GM12873 (cell line): ENCODE measurements at regions not wholly inside any gene's neighbourhood (a gene's known extent, or its start where the extent isn't known, plus 50 kb on each side); places are given as distances from the start of the nearest gene placed in this dataset.

Experiments
- TF ChIP-seq, protein P1 (sequence below): IDR thresholded peaks from 2 replicates; pipeline ENCODE4 v1.5.1; 2012; ENCODE audit warnings: low read depth, mild to moderate bottlenecking, moderate library complexity, low read length, control low read depth; ENCODE audit not compliant: insufficient read depth; ENCODE audit errors: missing control alignments

DNA sequence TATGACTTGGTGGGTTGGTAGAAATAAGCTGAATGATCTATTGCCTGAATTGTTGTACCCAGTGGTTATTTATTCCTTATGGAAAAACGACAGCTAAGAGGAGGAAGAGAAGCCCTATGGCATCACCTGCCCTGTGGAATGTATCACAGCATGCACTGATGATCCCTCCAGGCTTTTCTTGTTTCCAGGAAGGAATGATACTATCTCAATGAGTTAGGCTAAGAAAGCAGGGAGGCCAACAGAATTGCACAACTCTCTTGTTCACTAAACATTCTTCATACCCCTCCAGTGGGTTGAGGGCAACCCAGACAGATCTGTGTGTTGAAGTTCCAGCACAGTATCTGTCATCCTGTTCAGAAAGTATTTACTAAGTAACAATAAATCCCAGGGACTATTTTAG, 1001.7 kb upstream of the GYPC start:
- TF ChIP-seq, protein P1, sequence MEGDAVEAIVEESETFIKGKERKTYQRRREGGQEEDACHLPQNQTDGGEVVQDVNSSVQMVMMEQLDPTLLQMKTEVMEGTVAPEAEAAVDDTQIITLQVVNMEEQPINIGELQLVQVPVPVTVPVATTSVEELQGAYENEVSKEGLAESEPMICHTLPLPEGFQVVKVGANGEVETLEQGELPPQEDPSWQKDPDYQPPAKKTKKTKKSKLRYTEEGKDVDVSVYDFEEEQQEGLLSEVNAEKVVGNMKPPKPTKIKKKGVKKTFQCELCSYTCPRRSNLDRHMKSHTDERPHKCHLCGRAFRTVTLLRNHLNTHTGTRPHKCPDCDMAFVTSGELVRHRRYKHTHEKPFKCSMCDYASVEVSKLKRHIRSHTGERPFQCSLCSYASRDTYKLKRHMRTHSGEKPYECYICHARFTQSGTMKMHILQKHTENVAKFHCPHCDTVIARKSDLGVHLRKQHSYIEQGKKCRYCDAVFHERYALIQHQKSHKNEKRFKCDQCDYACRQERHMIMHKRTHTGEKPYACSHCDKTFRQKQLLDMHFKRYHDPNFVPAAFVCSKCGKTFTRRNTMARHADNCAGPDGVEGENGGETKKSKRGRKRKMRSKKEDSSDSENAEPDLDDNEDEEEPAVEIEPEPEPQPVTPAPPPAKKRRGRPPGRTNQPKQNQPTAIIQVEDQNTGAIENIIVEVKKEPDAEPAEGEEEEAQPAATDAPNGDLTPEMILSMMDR, result no peak

DNA sequence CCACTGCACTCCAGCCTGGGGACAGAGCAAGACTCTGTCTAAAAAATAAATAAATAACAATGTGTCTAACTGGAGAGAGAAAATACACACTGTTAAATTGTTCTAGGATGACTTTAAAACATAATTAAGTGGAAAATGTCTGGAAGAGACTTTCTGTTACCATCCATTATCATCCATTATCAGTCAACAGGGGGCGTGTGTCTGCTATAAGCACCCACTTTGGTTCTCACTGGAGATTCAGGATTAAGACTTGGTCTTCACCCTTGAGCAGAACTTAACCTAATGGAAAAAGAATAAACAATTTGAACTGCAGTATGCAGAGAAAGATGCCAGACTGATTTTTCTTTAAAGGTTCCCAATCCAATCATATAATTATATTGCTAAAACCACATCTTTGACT, 999.8 kb upstream of the GYPC start:
- TF ChIP-seq, protein P1, result no peak

DNA sequence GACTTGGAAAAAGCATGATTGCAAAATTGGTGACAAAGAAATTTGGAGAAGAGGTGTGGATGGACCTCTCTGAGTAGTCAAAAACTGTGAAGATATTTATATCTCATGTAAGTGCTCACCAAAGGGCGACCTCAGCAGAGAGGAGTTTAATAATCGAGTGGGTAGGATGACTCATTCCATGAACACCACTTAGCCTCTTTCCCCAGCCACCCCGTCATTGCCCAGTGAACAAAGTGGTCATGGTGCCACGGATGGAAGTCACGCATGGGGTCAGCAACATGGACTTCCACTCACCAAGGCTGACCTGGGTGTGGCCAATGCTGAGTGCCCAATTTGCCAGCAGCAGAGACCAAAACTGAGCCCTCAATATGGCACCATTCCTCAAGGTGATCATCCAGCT, 997.4 kb upstream of the GYPC start:
- TF ChIP-seq, protein P1, result no peak

DNA sequence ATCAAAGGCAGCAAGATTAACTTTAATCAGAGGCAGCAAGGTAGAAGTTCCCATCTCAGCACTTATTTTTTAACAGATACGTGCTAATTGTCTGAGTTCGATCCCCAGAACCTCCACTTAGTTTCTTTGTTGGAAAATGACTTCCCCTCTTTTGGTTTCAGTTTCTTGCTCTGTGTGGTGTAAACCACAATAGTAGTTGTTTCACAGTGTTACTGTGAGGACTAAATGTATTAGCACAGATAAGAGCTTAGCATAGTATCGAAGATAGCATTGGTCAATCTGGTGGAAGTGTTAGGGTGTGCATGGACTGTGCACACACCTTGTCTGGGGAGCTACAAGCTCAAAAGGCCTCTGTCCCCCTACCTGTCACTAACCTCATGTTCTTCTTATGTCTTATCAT, 988.3 kb upstream of the GYPC start:
- TF ChIP-seq, protein P1, result no peak

DNA sequence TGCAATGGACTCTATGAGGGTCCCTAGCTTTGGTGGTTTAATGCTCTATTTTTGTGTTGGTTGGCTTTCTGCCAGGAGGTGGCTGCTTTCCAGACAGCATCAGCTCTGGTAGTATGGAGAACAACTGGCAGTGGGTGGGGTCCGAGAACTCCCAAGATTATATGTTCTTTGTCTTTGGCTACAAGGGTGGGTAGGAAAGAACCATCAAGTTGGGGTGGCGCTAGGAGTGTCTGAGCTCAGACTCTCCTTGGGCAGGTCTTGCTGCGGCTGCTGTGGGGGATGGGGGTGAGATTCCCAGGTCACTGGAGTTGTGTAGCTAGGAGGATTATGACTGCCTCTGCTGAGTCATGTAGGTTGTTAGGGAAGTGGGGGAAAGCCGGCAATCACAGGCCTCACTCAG, 976.1 kb upstream of the GYPC start:
- TF ChIP-seq, protein P1, result no peak

DNA sequence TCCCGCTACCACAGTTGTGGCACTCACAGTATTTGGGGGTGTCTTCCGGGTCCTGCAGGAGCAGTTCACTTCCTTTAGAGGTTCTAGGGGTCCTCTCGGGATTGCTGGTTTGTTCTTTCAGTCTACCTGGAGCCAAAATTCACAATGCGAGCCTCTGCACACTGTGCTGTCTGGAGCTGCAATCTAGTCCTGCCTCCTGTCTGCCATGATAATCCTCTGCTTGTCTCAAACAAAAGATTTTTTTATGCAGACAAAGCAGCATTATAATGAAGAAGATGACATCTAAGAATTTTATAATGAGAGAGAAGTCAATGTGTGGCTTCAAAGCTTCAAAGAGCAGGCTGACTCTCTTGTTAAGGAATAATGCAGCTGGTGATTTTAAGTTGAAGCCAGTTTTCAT, 975.1 kb upstream of the GYPC start:
- TF ChIP-seq, protein P1, result no peak

DNA sequence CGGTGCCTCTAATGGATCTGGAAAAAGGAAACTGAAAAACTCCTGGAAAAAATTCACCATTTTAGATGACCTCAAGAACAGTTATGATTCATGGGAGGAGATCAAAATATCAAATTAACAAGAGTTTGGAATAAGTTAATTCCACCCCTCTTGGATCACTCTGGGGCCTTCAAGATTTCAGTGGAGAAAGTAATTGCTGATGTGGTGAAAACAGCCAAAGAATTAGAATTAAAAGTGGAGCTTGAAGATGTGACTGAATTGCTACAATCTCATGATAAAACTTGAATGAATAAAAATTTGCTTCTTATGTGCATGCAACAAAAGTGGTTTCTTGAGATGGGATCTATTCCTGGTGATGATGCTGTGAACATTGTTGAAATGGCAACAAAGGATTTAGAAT, 974.4 kb upstream of the GYPC start:
- TF ChIP-seq, protein P1, result no peak
